HG03432 (cell line): ENCODE measurements at regions not wholly inside any gene's neighbourhood (a gene's known extent, or its start where the extent isn't known, plus 50 kb on each side); places are given as distances from the start of the nearest gene placed in this dataset.
"Not testable (repeated sequence)": the region's sequence is repeated elsewhere in the genome, so short reads cannot be mapped to it uniquely, and the experiment has no call there.

Experiments
- ATAC-seq: cut with Tn5 transposase; IDR thresholded peaks from one replicate; pipeline ENCODE4 v1.9.1; 2021; ENCODE audit warnings: mild to moderate bottlenecking, moderate library complexity; ENCODE audit not compliant: unreplicated experiment

DNA sequence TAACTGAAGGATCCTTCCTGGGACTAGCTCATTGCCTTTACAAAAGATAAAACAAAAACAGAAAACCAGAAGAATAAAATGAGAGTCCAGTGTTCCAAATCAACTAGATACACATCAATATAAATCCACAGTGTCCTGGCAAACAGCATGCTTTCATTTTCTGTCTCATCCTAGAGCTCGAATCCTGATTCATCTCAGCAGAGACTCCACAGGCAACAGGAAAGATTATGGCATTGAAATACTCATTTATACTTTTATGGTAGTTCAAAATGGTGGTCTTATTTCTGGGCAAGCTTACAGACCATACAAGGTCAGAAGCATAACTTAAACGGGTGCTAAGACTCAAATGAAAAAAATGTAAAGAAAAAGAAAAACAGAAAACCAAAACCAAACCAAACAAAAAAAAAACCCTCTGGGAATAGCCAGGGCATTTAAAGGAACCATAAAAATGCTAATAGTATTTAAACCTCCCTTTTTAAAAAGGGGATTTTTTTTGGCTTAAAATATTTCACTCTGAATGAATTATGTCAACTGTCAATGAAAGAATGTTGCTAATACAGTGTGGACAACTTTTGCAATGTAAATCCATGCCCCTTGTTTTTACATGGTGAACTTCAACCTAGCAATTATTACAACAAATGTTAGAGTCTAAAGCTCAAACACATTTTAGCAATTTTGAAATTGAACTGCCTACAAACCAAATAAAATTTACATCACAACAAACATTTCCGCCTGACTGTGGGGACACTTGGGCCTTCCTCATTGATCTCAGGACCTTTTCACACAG, 57.9 kb downstream of the GPR101 start:
- ATAC-seq = no peak

- ATAC-seq = no peak
Measured at GRCh38 chrX:136967966-136968365, 65.8 kb downstream of the GPR101 start.

DNA sequence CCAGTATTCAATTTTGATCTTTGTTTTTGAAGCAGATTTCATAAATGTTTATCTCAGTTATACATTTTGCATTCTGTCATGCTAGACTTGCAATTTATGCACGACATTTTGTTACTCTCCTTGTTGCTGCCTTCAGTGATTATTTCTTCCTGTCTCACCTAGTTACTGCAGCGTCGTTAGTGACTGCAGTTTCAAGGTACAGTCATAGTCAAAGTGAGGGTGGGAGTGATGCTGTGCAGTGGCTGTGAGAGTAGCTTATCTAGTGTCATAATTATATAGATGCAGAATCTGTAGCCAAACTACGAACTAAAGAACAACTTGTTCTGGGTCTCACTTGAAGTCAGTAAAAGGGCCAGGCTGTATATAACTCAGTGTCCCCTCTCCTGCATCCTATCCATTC, 69.8 kb downstream of the GPR101 start:
- ATAC-seq = no peak

DNA sequence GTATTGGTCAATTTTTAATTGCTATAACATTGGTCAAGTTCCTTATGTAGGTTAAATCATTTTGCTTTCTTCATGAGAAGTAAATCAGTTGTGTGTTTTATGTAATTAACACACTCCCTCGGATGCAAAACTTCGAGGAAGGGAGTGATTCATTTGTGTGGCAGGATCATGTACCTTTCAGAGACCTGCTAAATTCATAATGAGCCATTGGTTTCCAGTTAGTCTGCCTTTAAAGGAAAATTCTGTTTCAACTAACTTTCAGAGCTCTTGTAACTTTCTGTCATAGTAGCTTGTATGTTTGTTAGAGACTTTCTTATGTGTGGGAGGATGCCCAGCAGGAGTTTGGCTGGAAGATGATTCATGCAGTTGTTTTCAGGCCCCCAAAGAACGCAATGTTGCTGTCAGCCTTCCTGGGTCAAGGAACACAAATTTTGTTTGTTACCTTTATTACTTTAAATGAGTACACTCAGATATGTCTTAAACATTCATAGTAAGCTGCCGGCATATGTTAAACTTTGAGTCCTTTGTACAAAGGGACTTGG, 72.1 kb downstream of the GPR101 start:
- no peak for ATAC-seq

DNA sequence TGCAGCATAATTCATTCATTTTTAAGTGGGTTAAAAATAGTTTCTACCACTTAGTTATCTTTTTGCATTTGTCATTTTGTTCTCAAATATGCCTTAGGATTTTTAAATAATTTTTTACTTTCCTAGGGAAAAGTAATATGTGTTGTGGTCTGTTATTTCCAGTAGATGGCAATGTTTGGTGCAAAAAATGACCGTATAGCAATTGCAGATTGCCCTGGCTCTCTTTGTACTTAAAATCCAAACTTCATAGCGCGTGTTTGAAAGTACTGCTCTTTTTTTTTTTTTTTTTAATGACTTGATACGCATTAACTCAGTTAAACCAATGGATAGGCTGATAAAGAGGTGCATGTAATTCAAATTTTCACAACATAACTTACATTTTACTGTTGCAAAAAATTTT, 74.4 kb upstream of the RBMX start:
- no peak for ATAC-seq

GRCh38 chrX:136953867-136954787, 73.6 kb upstream of the RBMX start:
- ATAC-seq = peak; percentile 94

- no peak for ATAC-seq
Measured at GRCh38 chrX:136950211-136950610, 69.7 kb upstream of the RBMX start.

DNA sequence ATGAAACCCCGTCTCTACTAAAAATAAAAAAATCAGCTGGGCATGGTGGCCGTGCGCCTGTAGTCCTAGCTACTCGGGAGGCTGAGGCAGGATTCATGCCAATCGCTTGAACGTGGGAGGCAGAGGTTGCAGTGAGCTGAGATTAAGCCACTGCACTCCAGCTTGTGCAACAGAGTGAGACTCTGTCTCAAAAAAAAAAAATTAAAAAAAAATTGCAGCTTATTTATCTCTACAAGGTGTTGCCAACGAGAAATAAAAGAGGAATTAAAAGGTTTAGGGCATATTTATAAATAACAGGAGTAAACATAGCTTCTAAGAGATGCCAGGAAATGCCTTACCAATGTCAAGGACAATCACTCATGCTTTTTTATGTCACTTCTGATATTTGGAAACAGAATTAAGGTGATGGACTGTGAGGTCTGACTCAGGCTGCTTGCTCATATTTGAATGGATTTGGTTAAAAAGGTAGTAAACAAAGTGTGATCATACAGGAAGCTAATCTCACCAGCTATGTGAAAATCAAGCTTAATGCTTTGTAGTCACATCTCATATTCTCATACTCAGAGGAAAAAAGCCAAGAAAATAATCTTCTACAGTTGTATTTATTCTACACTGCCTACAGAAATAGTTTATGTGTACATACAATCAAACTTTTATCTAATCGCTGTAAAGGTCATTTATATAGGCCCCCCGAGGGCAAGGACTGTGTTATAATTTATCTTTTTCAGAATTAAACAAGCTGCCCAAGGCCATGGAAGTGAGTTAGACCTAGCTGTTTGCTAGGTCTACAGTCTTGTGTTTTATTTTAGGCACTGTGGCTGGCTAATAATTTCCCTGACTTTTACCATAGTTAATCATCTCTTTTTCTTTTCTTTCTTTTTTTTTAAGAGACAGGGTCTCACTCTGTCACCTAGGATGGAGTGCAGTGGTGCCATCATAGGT, 61.1 kb upstream of the RBMX start:
- no peak for ATAC-seq

DNA sequence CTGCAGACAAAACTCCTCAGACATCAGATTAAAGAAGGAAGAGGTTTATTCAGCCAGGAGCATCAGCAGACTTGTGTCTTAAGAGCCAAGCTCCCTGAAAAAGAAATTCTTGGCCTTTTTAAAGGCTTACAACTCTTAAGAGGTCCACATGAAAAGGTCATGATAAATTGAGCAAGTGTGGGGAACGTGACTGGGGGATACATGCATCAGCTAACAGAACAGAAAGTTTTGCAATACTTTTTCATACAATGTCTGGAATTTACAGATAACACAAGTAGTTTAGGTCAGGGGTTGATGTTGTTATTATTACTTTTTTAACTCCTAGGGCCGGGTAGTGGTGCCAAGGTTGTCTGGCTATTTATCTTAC, 55.6 kb upstream of the RBMX start:
- ATAC-seq = no peak

GRCh38 chrX:136935533-136936182, 55.1 kb upstream of the RBMX start:
- peak; percentile 69 for ATAC-seq

- ATAC-seq = not testable (repeated sequence)
Measured at GRCh38 chrX:136934652-136935051, 54.1 kb upstream of the RBMX start.

DNA sequence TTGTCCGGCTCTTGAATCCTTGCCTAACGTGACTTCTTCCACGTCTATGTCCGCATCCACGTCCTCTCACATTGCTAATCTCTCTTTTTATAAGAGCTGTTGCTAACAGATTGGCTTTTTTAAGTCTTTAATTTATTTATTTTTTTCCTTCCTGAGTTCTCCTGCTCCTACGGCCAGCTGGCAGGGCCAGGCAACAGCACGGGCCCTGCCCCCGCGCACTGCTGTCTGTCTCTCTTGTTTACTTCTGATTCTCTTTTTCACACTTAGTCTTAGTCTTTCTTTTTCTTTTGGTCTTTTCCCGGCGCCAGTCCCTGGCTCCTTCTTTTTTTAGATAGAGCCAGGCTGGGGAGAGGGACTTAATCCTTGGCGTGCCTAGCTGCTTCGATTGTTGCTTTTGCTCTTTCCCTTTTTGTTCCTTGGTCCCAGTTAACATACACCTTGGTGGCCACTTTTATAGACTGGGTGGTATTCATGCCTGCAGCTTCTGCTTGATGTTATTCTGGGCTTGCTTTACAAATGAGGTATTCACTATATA, 53.2 kb upstream of the RBMX start:
- no peak for ATAC-seq

GRCh38 chrX:136931661-136932060, 51.1 kb upstream of the RBMX start:
- ATAC-seq = no peak
